ENCODE measurements at regions not wholly inside any gene's neighbourhood (a gene's known extent, or its start where the extent isn't known, plus 50 kb on each side); places are given as distances from the start of the nearest gene placed in this dataset.
"Not testable (repeated sequence)": the region's sequence is repeated elsewhere in the genome, so short reads cannot be mapped to it uniquely, and the experiment has no call there.

- no peak overlapping the region for H3K27ac ChIP-seq (ENCODE audit: low read length)
- H2AFZ ChIP-seq (ENCODE audit: low read length), result no peak overlapping the region
- DNase-seq, result no peak
- H3K79me2 ChIP-seq (ENCODE audit: low read length), result no peaks in the 10 kb centered on the region
- no peaks in the 10 kb centered on the region for H3K36me3 ChIP-seq (ENCODE audit: insufficient read depth, low read length)
- H4K20me1 ChIP-seq (ENCODE audit: insufficient read depth, low read depth, low read length), result no peaks in the 10 kb centered on the region
- H3K27me3 ChIP-seq (ENCODE audit: low read length), result no peaks in the 10 kb centered on the region
- no peak overlapping the region for H3K4me2 ChIP-seq (ENCODE audit: low read depth, low read length, poor library complexity, severe bottlenecking)
- H3K9me2 ChIP-seq (replicated peaks; ENCODE audit: insufficient read depth, low read length), result no peaks in the 10 kb centered on the region
- H3K4me1 ChIP-seq (ENCODE audit: low read length), result no peaks in the 10 kb centered on the region
- no peak overlapping the region for H3K4me3 ChIP-seq (ENCODE audit: low read length)
- H3K9ac ChIP-seq (ENCODE audit: low read length), result no peak overlapping the region
- H3K9me3 ChIP-seq (ENCODE audit: low read length), result no peaks in the 10 kb centered on the region
These were observed 62.0 kb downstream of the SKIDA1 start for GRCh38 chr10:21463436-21463835.

- Histone ChIP-seq H3K79me2 (ENCODE audit: low read length) (no peaks in the 10 kb centered on the region), H3K4me2 (ENCODE audit: low read depth, low read length, poor library complexity, severe bottlenecking) (no peak overlapping the region), H3K4me3 (ENCODE audit: low read length) (no peak overlapping the region), H3K36me3 (ENCODE audit: insufficient read depth, low read length) (no peaks in the 10 kb centered on the region), H3K27me3 (ENCODE audit: low read length) (no peaks in the 10 kb centered on the region), H3K9ac (ENCODE audit: low read length) (no peak overlapping the region), H3K9me2 (replicated peaks; ENCODE audit: insufficient read depth, low read length) (no peaks in the 10 kb centered on the region), H3K4me1 (ENCODE audit: low read length) (no peaks in the 10 kb centered on the region), H3K27ac (ENCODE audit: low read length) (no peak overlapping the region), H3K9me3 (ENCODE audit: low read length) (no peaks in the 10 kb centered on the region), H2AFZ (ENCODE audit: low read length) (no peak overlapping the region), H4K20me1 (ENCODE audit: insufficient read depth, low read depth, low read length) (no peaks in the 10 kb centered on the region)
- DNase-seq, result no peak
These were observed 67.2 kb downstream of the SKIDA1 start for GRCh38 chr10:21458126-21458871.

- Histone ChIP-seq H3K9me3 (ENCODE audit: low read length) (no peaks in the 10 kb centered on the region), H3K9me2 (replicated peaks; ENCODE audit: insufficient read depth, low read length) (no peaks in the 10 kb centered on the region), H3K36me3 (ENCODE audit: insufficient read depth, low read length) (no peaks in the 10 kb centered on the region), H3K79me2 (ENCODE audit: low read length) (no peaks in the 10 kb centered on the region), H3K27ac (ENCODE audit: low read length) (no peak overlapping the region), H3K4me1 (ENCODE audit: low read length) (no peaks in the 10 kb centered on the region), H4K20me1 (ENCODE audit: insufficient read depth, low read depth, low read length) (no peaks in the 10 kb centered on the region), H3K27me3 (ENCODE audit: low read length) (no peaks in the 10 kb centered on the region), H3K4me2 (ENCODE audit: low read depth, low read length, poor library complexity, severe bottlenecking) (no peak overlapping the region), H3K9ac (ENCODE audit: low read length) (no peak overlapping the region), H3K4me3 (ENCODE audit: low read length) (no peak overlapping the region), H2AFZ (ENCODE audit: low read length) (no peak overlapping the region)
- no peak for DNase-seq
These were observed 69.3 kb downstream of the SKIDA1 start for GRCh38 chr10:21456160-21456559.

- Histone ChIP-seq H2AFZ (ENCODE audit: low read length) (no peak overlapping the region), H3K27me3 (ENCODE audit: low read length) (no peaks in the 10 kb centered on the region), H3K4me2 (ENCODE audit: low read depth, low read length, poor library complexity, severe bottlenecking) (no peak overlapping the region), H4K20me1 (ENCODE audit: insufficient read depth, low read depth, low read length) (no peaks in the 10 kb centered on the region), H3K9me3 (ENCODE audit: low read length) (no peaks in the 10 kb centered on the region), H3K9me2 (replicated peaks; ENCODE audit: insufficient read depth, low read length) (no peaks in the 10 kb centered on the region), H3K79me2 (ENCODE audit: low read length) (no peaks in the 10 kb centered on the region), H3K4me1 (ENCODE audit: low read length) (peaks cover 4% of the 10 kb centered on the region; the same call in 1 of the 2 replicates), H3K27ac (ENCODE audit: low read length) (no peak overlapping the region), H3K36me3 (ENCODE audit: insufficient read depth, low read length) (no peaks in the 10 kb centered on the region), H3K4me3 (ENCODE audit: low read length) (no peak overlapping the region), H3K9ac (ENCODE audit: low read length) (no peak overlapping the region)
- no peak for DNase-seq
These were observed 73.3 kb downstream of the SKIDA1 start for GRCh38 chr10:21452203-21452602.

GRCh38 chr10:21449288-21449966 lies 76.1 kb downstream of the SKIDA1 start:
- Histone ChIP-seq H3K9ac (ENCODE audit: low read length) (no peak overlapping the region), H3K9me3 (ENCODE audit: low read length) (no peaks in the 10 kb centered on the region), H3K27ac (ENCODE audit: low read length) (no peak overlapping the region), H2AFZ (ENCODE audit: low read length) (no peak overlapping the region), H3K27me3 (ENCODE audit: low read length) (no peaks in the 10 kb centered on the region), H3K4me1 (ENCODE audit: low read length) (peaks cover 4% of the 10 kb centered on the region; the same call in 1 of the 2 replicates), H3K9me2 (replicated peaks; ENCODE audit: insufficient read depth, low read length) (no peaks in the 10 kb centered on the region), H3K4me2 (ENCODE audit: low read depth, low read length, poor library complexity, severe bottlenecking) (no peak overlapping the region), H4K20me1 (ENCODE audit: insufficient read depth, low read depth, low read length) (no peaks in the 10 kb centered on the region), H3K79me2 (ENCODE audit: low read length) (no peaks in the 10 kb centered on the region), H3K4me3 (ENCODE audit: low read length) (no peak overlapping the region), H3K36me3 (ENCODE audit: insufficient read depth, low read length) (no peaks in the 10 kb centered on the region)
- peak; percentile 47 for DNase-seq

GRCh38 chr10:21445163-21445562 lies 80.3 kb downstream of the SKIDA1 start:
- H3K4me2 ChIP-seq (ENCODE audit: low read depth, low read length, poor library complexity, severe bottlenecking), result no peak overlapping the region
- no peak overlapping the region for H2AFZ ChIP-seq (ENCODE audit: low read length)
- H3K27ac ChIP-seq (ENCODE audit: low read length), result no peak overlapping the region
- no peaks in the 10 kb centered on the region for H3K9me2 ChIP-seq (replicated peaks; ENCODE audit: insufficient read depth, low read length)
- no peak overlapping the region for H3K4me3 ChIP-seq (ENCODE audit: low read length)
- no peaks in the 10 kb centered on the region for H3K27me3 ChIP-seq (ENCODE audit: low read length)
- H3K79me2 ChIP-seq (ENCODE audit: low read length), result no peaks in the 10 kb centered on the region
- no peaks in the 10 kb centered on the region for H4K20me1 ChIP-seq (ENCODE audit: insufficient read depth, low read depth, low read length)
- H3K9ac ChIP-seq (ENCODE audit: low read length), result no peak overlapping the region
- no peak for DNase-seq
- H3K36me3 ChIP-seq (ENCODE audit: insufficient read depth, low read length), result no peaks in the 10 kb centered on the region
- H3K4me1 ChIP-seq (ENCODE audit: low read length), result peaks cover 4% of the 10 kb centered on the region; the same call in 1 of the 2 replicates
- no peaks in the 10 kb centered on the region for H3K9me3 ChIP-seq (ENCODE audit: low read length)

GRCh38 chr10:21441625-21442024 lies 83.9 kb downstream of the SKIDA1 start:
- H3K27ac ChIP-seq (ENCODE audit: low read length), result no peak overlapping the region
- H3K4me3 ChIP-seq (ENCODE audit: low read length), result no peak overlapping the region
- H3K4me1 ChIP-seq (ENCODE audit: low read length), result no peaks in the 10 kb centered on the region
- no peaks in the 10 kb centered on the region for H3K9me3 ChIP-seq (ENCODE audit: low read length)
- no peaks in the 10 kb centered on the region for H4K20me1 ChIP-seq (ENCODE audit: insufficient read depth, low read depth, low read length)
- no peaks in the 10 kb centered on the region for H3K27me3 ChIP-seq (ENCODE audit: low read length)
- no peaks in the 10 kb centered on the region for H3K9me2 ChIP-seq (replicated peaks; ENCODE audit: insufficient read depth, low read length)
- H2AFZ ChIP-seq (ENCODE audit: low read length), result no peak overlapping the region
- H3K79me2 ChIP-seq (ENCODE audit: low read length), result no peaks in the 10 kb centered on the region
- no peak overlapping the region for H3K9ac ChIP-seq (ENCODE audit: low read length)
- no peak overlapping the region for H3K4me2 ChIP-seq (ENCODE audit: low read depth, low read length, poor library complexity, severe bottlenecking)
- H3K36me3 ChIP-seq (ENCODE audit: insufficient read depth, low read length), result no peaks in the 10 kb centered on the region
- no peak for DNase-seq

- H3K79me2 ChIP-seq (ENCODE audit: low read length); DNase-seq; H3K9me2 ChIP-seq (replicated peaks; ENCODE audit: insufficient read depth, low read length); H3K4me2 ChIP-seq (ENCODE audit: low read depth, low read length, poor library complexity, severe bottlenecking); H3K4me1 ChIP-seq (ENCODE audit: low read length); H3K4me3 ChIP-seq (ENCODE audit: low read length); H3K27ac ChIP-seq (ENCODE audit: low read length); H3K9ac ChIP-seq (ENCODE audit: low read length); H3K27me3 ChIP-seq (ENCODE audit: low read length); H2AFZ ChIP-seq (ENCODE audit: low read length); H3K36me3 ChIP-seq (ENCODE audit: insufficient read depth, low read length); H4K20me1 ChIP-seq (ENCODE audit: insufficient read depth, low read depth, low read length); H3K9me3 ChIP-seq (ENCODE audit: low read length): not testable (repeated sequence)
These were observed 86.6 kb downstream of the SKIDA1 start for GRCh38 chr10:21438914-21439313.

All from Karpas-422 (cell line).